ENCODE measurements at regions not wholly inside any gene's neighbourhood (a gene's known extent, or its start where the extent isn't known, plus 50 kb on each side); places are given as distances from the start of the nearest gene placed in this dataset.

GRCh38 chr6:19731282-19731681, 105.9 kb upstream of the ID4 start:
- H3K4me2 ChIP-seq (replicated peaks; ENCODE audit: extremely low read depth, low read length, poor library complexity, severe bottlenecking), result no peak overlapping the region
- Mint-ChIP-seq H3K27ac (no peak overlapping the region), H3K9me3 (peaks cover 2 to 9% (median 4%) of the 10 kb centered on the region in 7 donors), H3K4me1 (no peaks in the 10 kb centered on the region), H3K27me3 (ENCODE audit: low read depth in 3 of 3) (peaks cover 0 to 2% (median 0%) of the 10 kb centered on the region in 3 donors), H3K4me3 (no peak overlapping the region), H3K36me3 (no peaks in the 10 kb centered on the region)
- no peaks in the 10 kb centered on the region for H3K4me1 ChIP-seq (ENCODE audit: control insufficient read depth in 1 of 2, insufficient read depth in 2 of 2, low read length in 2 of 2)
- 75% methylated on average over 1 of the region's 5 CpGs for WGBS (ENCODE audit: insufficient coverage)
- H3K9me3 ChIP-seq (replicated peaks in 1 of 2; ENCODE audit: control insufficient read depth in 1 of 2, insufficient read depth in 1 of 2, low read length in 2 of 2), result peaks cover 6 to 7% of the 10 kb centered on the region in 2 donors
- TF ChIP-seq CTCF (IDR thresholded peaks at IDR 0.05), result no peak
- H3K4me3 ChIP-seq (replicated peaks in 1 of 3; ENCODE audit: low read depth in 2 of 3, low read length in 3 of 3), result no peak overlapping the region
- intact Hi-C loops (cut with micrococcal nuclease), result no loop called here
- no peak overlapping the region for H2AFZ ChIP-seq (ENCODE audit: insufficient read depth, low read depth, low read length, poor library complexity, severe bottlenecking)
- H3K36me3 ChIP-seq (replicated peaks in 1 of 2; ENCODE audit: control insufficient read depth in 1 of 2, insufficient read depth in 2 of 2, low read length in 2 of 2), result no peaks in the 10 kb centered on the region
- DNase-seq, result no peak
- no peak overlapping the region for H3K9ac ChIP-seq (ENCODE audit: insufficient read depth, low read length, poor library complexity, severe bottlenecking)
- no peaks in the 10 kb centered on the region for H3K27me3 ChIP-seq (ENCODE audit: control insufficient read depth in 2 of 2, insufficient read depth in 2 of 2, low read length in 2 of 2)
- no peaks in the 10 kb centered on the region for H3K79me2 ChIP-seq (ENCODE audit: insufficient read depth, low read length)
- no peaks in the 10 kb centered on the region for H4K20me1 ChIP-seq (ENCODE audit: insufficient read depth, low read length)
- no peak overlapping the region for H3K27ac ChIP-seq (ENCODE audit: low read depth in 1 of 2, low read length in 2 of 2)

- no peak overlapping the region for H3K4me3 Mint-ChIP-seq
- H3K4me1 ChIP-seq (ENCODE audit: control insufficient read depth in 1 of 2, insufficient read depth in 2 of 2, low read length in 2 of 2), result no peaks in the 10 kb centered on the region
These were observed 103.1 kb upstream of the ID4 start for GRCh38 chr6:19734061-19734460.

More at GRCh38 chr6:19734061-19734460, 103.1 kb upstream of the ID4 start:
- TF ChIP-seq CTCF (IDR thresholded peaks at IDR 0.05), result no peak
- Mint-ChIP-seq H3K27me3 (ENCODE audit: low read depth in 3 of 3) (peaks cover 0 to 2% (median 2%) of the 10 kb centered on the region in 3 donors), H3K36me3 (no peaks in the 10 kb centered on the region), H3K27ac (no peak overlapping the region), H3K4me1 (no peaks in the 10 kb centered on the region), H3K9me3 (peaks cover 2 to 9% (median 5%) of the 10 kb centered on the region in 7 donors)
- Histone ChIP-seq H3K9me3 (replicated peaks in 1 of 2; ENCODE audit: control insufficient read depth in 1 of 2, insufficient read depth in 1 of 2, low read length in 2 of 2) (peaks cover 6 to 7% of the 10 kb centered on the region in 2 donors), H2AFZ (ENCODE audit: insufficient read depth, low read depth, low read length, poor library complexity, severe bottlenecking) (no peak overlapping the region), H3K4me2 (replicated peaks; ENCODE audit: extremely low read depth, low read length, poor library complexity, severe bottlenecking) (no peak overlapping the region), H3K27me3 (ENCODE audit: control insufficient read depth in 2 of 2, insufficient read depth in 2 of 2, low read length in 2 of 2) (no peaks in the 10 kb centered on the region), H4K20me1 (ENCODE audit: insufficient read depth, low read length) (no peaks in the 10 kb centered on the region), H3K36me3 (replicated peaks in 1 of 2; ENCODE audit: control insufficient read depth in 1 of 2, insufficient read depth in 2 of 2, low read length in 2 of 2) (no peaks in the 10 kb centered on the region), H3K4me3 (replicated peaks in 1 of 3; ENCODE audit: low read depth in 2 of 3, low read length in 3 of 3) (no peak overlapping the region), H3K9ac (ENCODE audit: insufficient read depth, low read length, poor library complexity, severe bottlenecking) (no peak overlapping the region), H3K27ac (ENCODE audit: low read depth in 1 of 2, low read length in 2 of 2) (no peak overlapping the region), H3K79me2 (ENCODE audit: insufficient read depth, low read length) (no peaks in the 10 kb centered on the region)
- 93% methylated on average over 8 of the region's 15 CpGs for WGBS (ENCODE audit: insufficient coverage)
- intact Hi-C loops (cut with micrococcal nuclease), result no loop called here
- no peak for DNase-seq

Data from CD14-positive monocyte (primary cell).